GM12878 (cell line): ENCODE measurements at regions not wholly inside any gene's neighbourhood (a gene's known extent, or its start where the extent isn't known, plus 50 kb on each side); places are given as distances from the start of the nearest gene placed in this dataset.

Experiments used
- ATAC-seq: fragments of 200-7000 bp; cut with Tn5 transposase; 3 replicates; pipeline ENCODE4 v1.9.1; 2020; ENCODE audit warnings: mild to moderate bottlenecking, moderate library complexity
- BruUV-seq: library from RNA; stranded (reverse); fragments of 400-500 nt; replicated peaks from 2 replicates; lab custom pipeline; 2021; lab: Mats Ljungman, UMichigan
- CTCF ChIA-PET: fragments of 300-600 bp; sonication (Branson Sonifier 250); formaldehyde crosslinking; extraction: SDS; loops from one replicate; lab custom pipeline; 2021; ENCODE audit warnings: inconsistent platforms; lab: Yijun Ruan, JAX
- POLR2A ChIA-PET: fragments of 350-600 bp; formaldehyde crosslinking; extraction: SDS; loops from one replicate; lab custom pipeline; 2021; ENCODE audit warnings: inconsistent platforms; lab: Charles Lee
- RAD21 ChIA-PET: fragments of 300-600 bp; sonication (Branson Sonifier 250); formaldehyde crosslinking; loops from one replicate; lab custom pipeline; 2023; ENCODE audit warnings: antibody characterized with exemption; ENCODE audit not compliant: unreplicated experiment; lab: Charles Lee
- SMC1A ChIA-PET: fragments of 300-600 bp; sonication (Branson Sonifier 250); formaldehyde crosslinking; loops from one replicate; lab custom pipeline; 2023; ENCODE audit not compliant: unreplicated experiment, uncharacterized antibody; lab: Charles Lee
- DNase-seq: peaks from one replicate; pipeline ENCODE4 v3.0.0-alpha.2; 2011; ENCODE audit warnings: low read depth, low spot score
- FAIRE-seq: peaks from 3 replicates; lab custom pipeline; 2011; peaks lifted over from hg19 to GRCh38; lab: Jason Lieb, UNC
- H2AFZ ChIP-seq: 2 replicates; pipeline ENCODE4 v1.6.0; 2011; ENCODE audit warnings: low read depth, low read length, control low read depth; ENCODE audit not compliant: control insufficient read depth
- H3K27ac ChIP-seq: 2 replicates; pipeline ENCODE4 v1.5.1; 2011; ENCODE audit warnings: control low read depth; ENCODE audit not compliant: control insufficient read depth, insufficient read depth
- H3K27me3 ChIP-seq, 2 experiments: replicated peaks in 1 of 2; 2 replicates each; pipeline versions ENCODE4 v1.6.0 to v1.6.1; 2011; ENCODE audit warnings: low read length in 1 of 2; ENCODE audit not compliant: control insufficient read depth in 2 of 2, insufficient read depth in 2 of 2
- H3K36me3 ChIP-seq, 2 experiments: 2 replicates each; pipeline ENCODE4 v1.5.1; 2011; ENCODE audit warnings: low read length in 1 of 2; ENCODE audit not compliant: control insufficient read depth in 2 of 2, insufficient read depth in 2 of 2
- H3K4me1 ChIP-seq: 2 replicates; pipeline ENCODE4 v1.6.1; 2011; ENCODE audit warnings: mild to moderate bottlenecking, low read length, moderate library complexity, mixed read lengths; ENCODE audit not compliant: control insufficient read depth, insufficient read depth
- H3K4me2 ChIP-seq: 2 replicates; pipeline ENCODE4 v1.6.0; 2011; ENCODE audit warnings: control low read depth; ENCODE audit not compliant: control insufficient read depth, insufficient read depth
- H3K4me3 ChIP-seq: fragments of 200-600 bp; sonication (generic); 2 replicates; pipeline ENCODE4 v1.5.1; 2016
- H3K79me2 ChIP-seq: 2 replicates; pipeline ENCODE4 v1.6.0; 2011; ENCODE audit warnings: low read length; ENCODE audit not compliant: control insufficient read depth, insufficient read depth
- H3K9ac ChIP-seq: 2 replicates; pipeline ENCODE4 v1.8.0; 2011; ENCODE audit warnings: low read length, control low read depth, mixed read lengths; ENCODE audit not compliant: control insufficient read depth, insufficient read depth
- H3K9me3 ChIP-seq: replicated peaks from 3 replicates; pipeline ENCODE4 v1.5.1; 2011; ENCODE audit warnings: mild to moderate bottlenecking, low read length; ENCODE audit not compliant: control insufficient read depth, insufficient read depth
- H4K20me1 ChIP-seq: 2 replicates; pipeline ENCODE4 v1.6.0; 2011; ENCODE audit not compliant: control insufficient read depth, insufficient read depth
- BACH1 ChIP-seq: fragments of 450-650 bp; IDR thresholded peaks from 2 replicates; pipeline ENCODE4 v1.6.1; 2017; ENCODE audit warnings: mild to moderate bottlenecking, borderline replicate concordance
- ELK1 ChIP-seq: IDR thresholded peaks from 2 replicates; pipeline ENCODE4 v1.6.1; 2012; ENCODE audit warnings: low read depth, low read length, improper control_type of control experiment
- ETV6 ChIP-seq, 2 experiments: fragments of 450-650 bp in 1 of 2; IDR thresholded peaks in 1 of 2; conservative IDR thresholded peaks in 1 of 2; 2 replicates each; pipeline ENCODE4 v1.6.1; 2014; ENCODE audit warnings: antibody characterized with exemption in 1 of 2, borderline replicate concordance in 1 of 2, low read depth in 1 of 2, mild to moderate bottlenecking in 1 of 2, moderate library complexity in 1 of 2
- MTA3 ChIP-seq: IDR thresholded peaks from 2 replicates; pipeline ENCODE4 v1.6.1; 2012; ENCODE audit warnings: low read length, inconsistent platforms, borderline replicate concordance
- RB1 ChIP-seq: fragments of 450-650 bp; formaldehyde crosslinking; IDR thresholded peaks from 2 replicates; pipeline ENCODE4 v1.6.1; 2017; ENCODE audit warnings: mild to moderate bottlenecking, borderline replicate concordance
- SIX5 ChIP-seq: IDR thresholded peaks from 2 replicates; pipeline ENCODE4 v1.6.1; 2011; ENCODE audit warnings: mild to moderate bottlenecking, low read depth, low read length, moderate library complexity; ENCODE audit not compliant: severe bottlenecking
- SMC3 ChIP-seq: IDR thresholded peaks from 2 replicates; pipeline ENCODE4 v1.6.1; 2011; ENCODE audit warnings: low read length, improper control_type of control experiment, borderline replicate concordance
- SREBF1 ChIP-seq: IDR thresholded peaks from 2 replicates; pipeline ENCODE4 v1.6.1; 2012; ENCODE audit warnings: mild to moderate bottlenecking, low read length
- STAT3 ChIP-seq: IDR thresholded peaks from 2 replicates; pipeline ENCODE4 v1.6.1; 2011; ENCODE audit warnings: low read depth, low read length, improper control_type of control experiment
- ZNF274 ChIP-seq: IDR thresholded peaks from one replicate; pipeline ENCODE4 v1.8.0; 2011; ENCODE audit not compliant: insufficient read length, insufficient read depth
- ZNF622 ChIP-seq: fragments of 450-650 bp; IDR thresholded peaks from 2 replicates; pipeline ENCODE4 v1.6.1; 2017; ENCODE audit warnings: mild to moderate bottlenecking, inconsistent platforms
- WGBS: methylation state at CpG from one replicate; pipeline ENCODE4 v1.1.6; 2016; ENCODE audit warnings: low lambda C conversion rate; ENCODE audit not compliant: insufficient replicate concordance, insufficient coverage; ENCODE audit errors: missing lambda C conversion rate; 5-methylcytosine and 5-hydroxymethylcytosine counted together
- in situ Hi-C: fragments of 300-500 bp; cut with MboI; formaldehyde crosslinking; loops from 9 replicates; pipeline ENCODE4 v1.14.3; 2018; ENCODE audit warnings: mixed read lengths
- intact Hi-C: fragments of 100-400 bp; cut with micrococcal nuclease; formaldehyde crosslinking; loops from one replicate; pipeline ENCODE4 v1.14.2; 2022; ENCODE audit not compliant: unreplicated experiment
- TF ChIP-seq, protein P1 (sequence below): IDR thresholded peaks from 2 replicates; pipeline ENCODE4 v1.6.1; 2012; ENCODE audit warnings: mild to moderate bottlenecking, low read depth, low read length

- TF ChIP-seq, protein P1, sequence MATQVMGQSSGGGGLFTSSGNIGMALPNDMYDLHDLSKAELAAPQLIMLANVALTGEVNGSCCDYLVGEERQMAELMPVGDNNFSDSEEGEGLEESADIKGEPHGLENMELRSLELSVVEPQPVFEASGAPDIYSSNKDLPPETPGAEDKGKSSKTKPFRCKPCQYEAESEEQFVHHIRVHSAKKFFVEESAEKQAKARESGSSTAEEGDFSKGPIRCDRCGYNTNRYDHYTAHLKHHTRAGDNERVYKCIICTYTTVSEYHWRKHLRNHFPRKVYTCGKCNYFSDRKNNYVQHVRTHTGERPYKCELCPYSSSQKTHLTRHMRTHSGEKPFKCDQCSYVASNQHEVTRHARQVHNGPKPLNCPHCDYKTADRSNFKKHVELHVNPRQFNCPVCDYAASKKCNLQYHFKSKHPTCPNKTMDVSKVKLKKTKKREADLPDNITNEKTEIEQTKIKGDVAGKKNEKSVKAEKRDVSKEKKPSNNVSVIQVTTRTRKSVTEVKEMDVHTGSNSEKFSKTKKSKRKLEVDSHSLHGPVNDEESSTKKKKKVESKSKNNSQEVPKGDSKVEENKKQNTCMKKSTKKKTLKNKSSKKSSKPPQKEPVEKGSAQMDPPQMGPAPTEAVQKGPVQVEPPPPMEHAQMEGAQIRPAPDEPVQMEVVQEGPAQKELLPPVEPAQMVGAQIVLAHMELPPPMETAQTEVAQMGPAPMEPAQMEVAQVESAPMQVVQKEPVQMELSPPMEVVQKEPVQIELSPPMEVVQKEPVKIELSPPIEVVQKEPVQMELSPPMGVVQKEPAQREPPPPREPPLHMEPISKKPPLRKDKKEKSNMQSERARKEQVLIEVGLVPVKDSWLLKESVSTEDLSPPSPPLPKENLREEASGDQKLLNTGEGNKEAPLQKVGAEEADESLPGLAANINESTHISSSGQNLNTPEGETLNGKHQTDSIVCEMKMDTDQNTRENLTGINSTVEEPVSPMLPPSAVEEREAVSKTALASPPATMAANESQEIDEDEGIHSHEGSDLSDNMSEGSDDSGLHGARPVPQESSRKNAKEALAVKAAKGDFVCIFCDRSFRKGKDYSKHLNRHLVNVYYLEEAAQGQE, result no peak
- TF ChIP-seq, all 136 proteins: peak for 0
These were observed 372.8 kb upstream of the MGMT start (continued) for GRCh38 chr10:129094233-129094632.

DNA sequence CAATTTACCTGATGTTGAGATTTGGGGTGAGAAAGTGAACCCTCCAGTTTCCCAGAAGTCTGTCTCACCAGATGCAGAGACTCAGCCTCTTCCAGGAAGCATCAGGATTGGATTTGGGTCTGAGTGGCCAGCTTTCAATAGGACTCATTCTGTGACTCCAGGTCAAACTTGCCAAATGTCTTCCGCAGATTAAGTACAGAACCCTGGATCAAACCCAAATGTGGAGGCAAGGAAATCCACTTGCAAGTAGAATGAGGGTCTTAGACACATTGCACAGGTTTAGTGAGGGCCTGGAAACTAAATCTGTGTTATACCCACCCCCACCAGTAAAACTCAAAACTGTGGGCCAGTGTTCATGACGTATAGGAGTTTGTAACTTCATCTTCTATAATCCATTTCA is 372.2 kb upstream of the MGMT start:
- Histone ChIP-seq H3K4me3 (no peak overlapping the region), H3K27me3 (no peaks in the 10 kb centered on the region), H3K4me1 (no peaks in the 10 kb centered on the region), H3K79me2 (no peaks in the 10 kb centered on the region), H3K27ac (no peak overlapping the region), H3K9me3 (no peaks in the 10 kb centered on the region), H4K20me1 (no peaks in the 10 kb centered on the region), H3K9ac (no peak overlapping the region), H3K36me3 (no peaks in the 10 kb centered on the region), H3K4me2 (no peak overlapping the region), H2AFZ (no peak overlapping the region)
- no TSS peak for BruUV-seq
- RAD21 ChIA-PET, result no interaction called here
- POLR2A ChIA-PET, result no interaction called here
- CTCF ChIA-PET, result no interaction called here
- 23% methylated on average over 2 of the region's 2 CpGs for WGBS
- in situ Hi-C loops, result no loop called here
- DNase-seq (no peak), FAIRE-seq (no peak)
- SMC1A ChIA-PET, result no interaction called here
- no peak for TF ChIP-seq BACH1
- TF ChIP-seq MTA3, result no peak
- TF ChIP-seq SMC3, result no peak
- no peak for TF ChIP-seq STAT3
- no peak for TF ChIP-seq ZNF274
- no peak for TF ChIP-seq ELK1
- TF ChIP-seq RB1, result no peak
- no peak for TF ChIP-seq SREBF1
- TF ChIP-seq SIX5, result no peak
- no peak for TF ChIP-seq ZNF622
- no peak for TF ChIP-seq ETV6 (conservative IDR thresholded peaks at IDR 0.05 in 1 of 2, IDR thresholded peaks at IDR 0.05 in 1 of 2; ENCODE audit: borderline replicate concordance in 1 of 2, low read depth in 1 of 2)
- TF ChIP-seq, all 136 proteins: peak for 0
- no peak for ATAC-seq
- intact Hi-C loops, result no loop called here
